ENCODE measurements at regions not wholly inside any gene's neighbourhood (a gene's known extent, or its start where the extent isn't known, plus 50 kb on each side); places are given as distances from the start of the nearest gene placed in this dataset.

DNA sequence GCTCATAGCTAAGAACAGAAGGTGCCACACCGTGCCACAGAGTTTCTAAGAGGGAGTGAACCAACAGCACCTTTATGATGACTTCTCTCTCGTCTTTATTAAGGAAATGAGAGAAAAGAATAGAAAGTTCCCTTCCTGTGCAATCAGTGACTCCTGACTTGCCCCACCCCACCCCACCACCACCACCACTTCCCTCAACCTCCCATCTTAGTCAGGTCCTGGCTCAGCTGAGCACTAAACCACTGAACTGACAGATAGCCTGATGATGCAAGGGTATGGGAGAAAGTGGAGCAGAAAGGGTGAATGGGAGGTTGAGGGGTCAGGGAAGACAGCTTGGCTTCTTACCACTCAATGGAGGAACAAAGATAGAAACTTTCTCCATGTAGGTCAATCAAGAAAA is 75.2 kb upstream of the RMDN2 start:
- Histone ChIP-seq H3K27ac (no peak overlapping the region), H3K4me3 (no peak overlapping the region), H4K20me1 (ENCODE audit: insufficient read depth) (no peaks in the 10 kb centered on the region), H3K36me3 (ENCODE audit: low read depth) (no peaks in the 10 kb centered on the region), H3K4me1 (replicated peaks; ENCODE audit: insufficient read depth) (no peaks in the 10 kb centered on the region), H3K4me2 (no peak overlapping the region), H2AFZ (no peak overlapping the region), H3F3A (ENCODE audit: insufficient read depth, low read depth) (no peaks in the 10 kb centered on the region), H3K79me2 (ENCODE audit: low read depth) (no peaks in the 10 kb centered on the region), H3K9me3 (ENCODE audit: insufficient read depth, low read depth) (no peaks in the 10 kb centered on the region), H3K27me3 (ENCODE audit: insufficient read depth, low read depth) (no peaks in the 10 kb centered on the region), H3K9me2 (ENCODE audit: insufficient read depth) (no peaks in the 10 kb centered on the region)
- CTCF ChIA-PET = interaction anchor here (0.5 to 0.7 kb wide), 2 partner anchors 28 to 439 kb away, joined by 3 to 9 read pairs; no protein-coding TSS in a partner anchor
- POLR2A ChIA-PET (ENCODE audit: unreplicated experiment) = no interaction called here
- BruUV-seq (replicated peaks) = no TSS peak
- intact Hi-C loops (cut with micrococcal nuclease; ENCODE audit: unreplicated experiment) = no loop called here
- no peak for TF ChIP-seq CTCF (conservative IDR thresholded peaks at IDR 0.05)
- no peak for TF ChIP-seq EZH2 (IDR thresholded peaks at IDR 0.05; ENCODE audit: low read depth)
- no peak for DNase-seq

DNA sequence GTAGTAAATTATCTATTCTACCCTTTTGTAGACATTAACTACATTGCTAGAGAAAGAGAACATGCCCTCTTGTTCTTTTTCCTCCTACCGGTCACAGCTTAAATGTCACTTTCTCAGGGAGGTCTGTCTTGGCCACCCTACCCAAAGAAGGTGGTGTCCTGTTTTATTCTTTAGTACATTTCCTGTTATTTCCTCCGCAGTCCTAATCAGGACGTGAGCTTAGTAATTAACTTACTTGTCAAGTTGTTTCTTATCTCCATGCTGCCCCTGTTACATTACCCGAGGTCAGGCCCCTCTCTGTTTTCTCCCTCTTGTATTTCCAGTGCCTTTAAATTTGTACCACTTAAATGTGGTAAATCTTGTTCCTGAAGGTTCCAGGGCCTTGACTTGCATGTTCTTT is 73.7 kb upstream of the RMDN2 start:
- H2AFZ ChIP-seq = no peak overlapping the region
- no peaks in the 10 kb centered on the region for H3K27me3 ChIP-seq (ENCODE audit: insufficient read depth, low read depth)
- H4K20me1 ChIP-seq (ENCODE audit: insufficient read depth) = no peaks in the 10 kb centered on the region
- no peak overlapping the region for H3K27ac ChIP-seq
- BruUV-seq (replicated peaks) = no TSS peak
- no peaks in the 10 kb centered on the region for H3K36me3 ChIP-seq (ENCODE audit: low read depth)
- no peak overlapping the region for H3K4me3 ChIP-seq
- H3K9me2 ChIP-seq (ENCODE audit: insufficient read depth) = no peaks in the 10 kb centered on the region
- no peaks in the 10 kb centered on the region for H3K4me1 ChIP-seq (replicated peaks; ENCODE audit: insufficient read depth)
- intact Hi-C loops (cut with micrococcal nuclease; ENCODE audit: unreplicated experiment) = no loop called here
- no peak for TF ChIP-seq CTCF (conservative IDR thresholded peaks at IDR 0.05)
- no peak for TF ChIP-seq EZH2 (IDR thresholded peaks at IDR 0.05; ENCODE audit: low read depth)
- H3K4me2 ChIP-seq = no peak overlapping the region
- no peaks in the 10 kb centered on the region for H3K79me2 ChIP-seq (ENCODE audit: low read depth)
- ChIA-PET POLR2A (ENCODE audit: unreplicated experiment) (no interaction called here), CTCF (no interaction called here)
- H3F3A ChIP-seq (ENCODE audit: insufficient read depth, low read depth) = no peaks in the 10 kb centered on the region
- no peaks in the 10 kb centered on the region for H3K9me3 ChIP-seq (ENCODE audit: insufficient read depth, low read depth)
- no peak for DNase-seq

GRCh38 chr2:37851828-37852584 is 73.1 kb upstream of the RMDN2 start:
- no peak for DNase-seq
- H4K20me1 ChIP-seq (ENCODE audit: insufficient read depth) = no peaks in the 10 kb centered on the region
- no peaks in the 10 kb centered on the region for H3K79me2 ChIP-seq (ENCODE audit: low read depth)
- H3K9me3 ChIP-seq (ENCODE audit: insufficient read depth, low read depth) = no peaks in the 10 kb centered on the region
- ChIA-PET CTCF (no interaction called here), POLR2A (ENCODE audit: unreplicated experiment) (no interaction called here)
- H3K9me2 ChIP-seq (ENCODE audit: insufficient read depth) = no peaks in the 10 kb centered on the region
- intact Hi-C loops (cut with micrococcal nuclease; ENCODE audit: unreplicated experiment) = no loop called here
- H3K4me2 ChIP-seq = no peak overlapping the region
- no peak overlapping the region for H3K4me3 ChIP-seq
- BruUV-seq (replicated peaks) = no TSS peak
- H3K27me3 ChIP-seq (ENCODE audit: insufficient read depth, low read depth) = no peaks in the 10 kb centered on the region
- H3K36me3 ChIP-seq (ENCODE audit: low read depth) = no peaks in the 10 kb centered on the region
- no peaks in the 10 kb centered on the region for H3F3A ChIP-seq (ENCODE audit: insufficient read depth, low read depth)
- H2AFZ ChIP-seq = no peak overlapping the region
- H3K27ac ChIP-seq = no peak overlapping the region
- TF ChIP-seq EZH2 (IDR thresholded peaks at IDR 0.05; ENCODE audit: low read depth) (no peak), CTCF (conservative IDR thresholded peaks at IDR 0.05) (no peak)
- no peaks in the 10 kb centered on the region for H3K4me1 ChIP-seq (replicated peaks; ENCODE audit: insufficient read depth)
